ENCODE measurements at regions not wholly inside any gene's neighbourhood (a gene's known extent, or its start where the extent isn't known, plus 50 kb on each side); places are given as distances from the start of the nearest gene placed in this dataset.

DNA sequence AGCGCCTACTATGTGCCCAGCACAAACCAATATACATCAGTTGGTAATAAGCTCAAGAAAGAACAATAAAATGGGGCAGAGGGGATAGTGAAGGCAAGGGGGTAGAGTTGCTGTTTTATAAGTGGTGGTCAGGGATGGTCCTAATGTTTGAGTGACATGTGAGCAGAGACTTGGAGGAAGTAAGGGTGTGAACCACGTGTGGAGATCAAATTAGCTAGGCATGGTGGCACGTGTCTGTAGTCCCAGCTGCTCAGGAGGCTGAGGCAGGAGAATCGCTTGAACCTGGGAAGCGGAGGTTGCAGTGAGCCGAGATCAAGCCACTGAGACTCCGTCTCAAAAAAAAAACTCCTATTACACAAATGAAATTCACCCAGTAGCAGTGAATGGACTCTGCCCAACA lies 56.5 kb downstream of the IRX6 start:
- DNase-seq (ENCODE audit: low spot score), result no peak

DNA sequence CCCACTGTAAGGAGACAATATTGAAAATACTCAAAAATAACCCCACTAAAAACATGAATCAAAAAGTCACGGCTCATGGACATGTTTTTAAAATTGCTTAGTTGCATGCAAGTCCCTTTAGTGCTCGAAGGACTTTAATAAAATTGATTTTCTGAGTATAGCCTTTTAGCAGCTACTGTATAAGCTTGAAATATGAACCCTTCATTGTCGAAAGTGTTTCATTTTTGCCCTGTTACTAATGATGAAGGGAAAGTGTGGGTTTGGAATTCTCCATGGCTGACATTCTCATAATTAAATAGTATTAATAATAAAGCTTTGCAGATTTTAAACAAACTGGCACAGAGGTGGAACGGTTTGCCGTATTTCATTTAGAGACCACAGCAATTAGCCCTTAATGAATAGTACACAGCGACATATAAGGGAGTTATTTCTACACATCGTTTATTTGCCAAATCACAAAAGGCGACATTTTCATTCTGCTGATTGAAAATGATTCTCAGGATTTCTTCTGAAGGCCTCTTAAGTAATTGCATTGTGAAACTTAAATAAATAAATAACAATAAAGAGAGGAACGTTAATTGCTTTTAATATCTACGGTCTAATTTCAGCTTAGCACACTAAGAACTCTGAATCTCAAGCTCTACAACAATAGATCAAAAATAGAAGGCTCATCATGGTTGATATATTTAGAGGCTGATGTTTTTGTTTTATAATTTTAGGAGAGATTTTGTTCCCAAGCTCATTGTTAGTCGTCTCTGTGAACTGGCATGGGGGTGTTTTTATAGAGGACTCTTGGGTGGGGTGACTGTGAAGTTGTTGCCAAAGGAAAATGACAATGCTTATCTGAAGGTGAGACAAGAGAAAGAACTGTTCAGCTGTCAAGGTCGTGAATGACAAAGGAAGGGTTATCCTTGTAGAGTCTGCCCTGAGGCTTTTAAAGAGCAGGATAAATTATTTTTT lies 60.6 kb downstream of the IRX6 start:
- no peak for DNase-seq (ENCODE audit: low spot score)

DNA sequence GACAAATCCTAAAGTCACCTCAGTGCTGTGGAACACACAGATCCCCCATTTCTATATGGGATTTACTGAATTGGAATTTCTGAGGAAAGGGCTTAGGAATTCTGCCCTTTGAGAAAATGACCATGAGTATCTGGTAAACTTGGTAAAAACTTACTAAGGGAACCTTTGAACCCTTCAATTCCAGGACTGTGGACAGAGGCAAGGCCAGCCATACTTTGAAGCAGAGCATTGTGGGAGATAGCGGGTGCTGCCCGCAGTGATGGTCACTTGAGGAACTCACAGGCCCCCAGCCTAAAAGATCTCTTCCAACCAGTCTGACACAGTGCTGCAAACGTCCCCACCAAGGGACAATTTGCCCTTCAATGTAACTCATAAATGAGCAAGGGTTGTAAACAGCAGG lies 61.4 kb downstream of the IRX6 start:
- DNase-seq (ENCODE audit: low spot score), result no peak

DNA sequence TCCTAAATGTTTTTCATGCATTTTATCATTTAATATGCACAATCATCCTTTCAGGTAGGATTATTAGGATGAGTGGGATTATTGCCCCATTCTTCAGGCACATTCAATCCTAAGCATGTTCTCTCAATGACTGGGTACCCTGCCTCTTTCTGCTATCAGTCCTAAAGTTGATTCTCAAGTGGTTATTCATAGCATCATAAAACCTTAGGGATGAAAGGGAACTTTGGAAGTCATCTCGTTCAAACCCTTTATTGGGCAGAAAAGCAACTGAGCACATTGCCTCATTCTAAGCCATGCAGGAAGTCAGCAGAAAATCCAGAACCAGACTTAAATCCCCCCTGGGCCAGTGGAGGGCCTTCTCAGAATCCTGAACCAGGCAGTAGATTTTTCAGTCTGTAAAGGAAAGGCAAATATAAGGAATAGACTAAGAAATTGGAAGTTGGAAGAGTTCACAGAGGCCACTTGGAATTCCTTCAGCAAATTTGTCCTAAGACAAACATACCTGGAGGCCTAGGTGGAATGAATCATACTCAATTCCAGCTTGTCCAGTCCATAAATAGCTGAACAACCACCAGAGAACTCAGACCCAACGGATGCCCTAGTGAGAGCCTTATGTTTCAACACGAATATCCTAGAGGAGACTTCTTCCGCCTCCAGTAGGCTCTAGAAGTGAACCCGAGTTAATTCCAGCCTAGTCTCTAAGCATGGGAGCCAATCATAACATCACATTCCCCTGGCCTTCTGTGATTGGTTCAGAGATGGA lies 62.7 kb downstream of the IRX6 start:
- DNase-seq (ENCODE audit: low spot score), result no peak

DNA sequence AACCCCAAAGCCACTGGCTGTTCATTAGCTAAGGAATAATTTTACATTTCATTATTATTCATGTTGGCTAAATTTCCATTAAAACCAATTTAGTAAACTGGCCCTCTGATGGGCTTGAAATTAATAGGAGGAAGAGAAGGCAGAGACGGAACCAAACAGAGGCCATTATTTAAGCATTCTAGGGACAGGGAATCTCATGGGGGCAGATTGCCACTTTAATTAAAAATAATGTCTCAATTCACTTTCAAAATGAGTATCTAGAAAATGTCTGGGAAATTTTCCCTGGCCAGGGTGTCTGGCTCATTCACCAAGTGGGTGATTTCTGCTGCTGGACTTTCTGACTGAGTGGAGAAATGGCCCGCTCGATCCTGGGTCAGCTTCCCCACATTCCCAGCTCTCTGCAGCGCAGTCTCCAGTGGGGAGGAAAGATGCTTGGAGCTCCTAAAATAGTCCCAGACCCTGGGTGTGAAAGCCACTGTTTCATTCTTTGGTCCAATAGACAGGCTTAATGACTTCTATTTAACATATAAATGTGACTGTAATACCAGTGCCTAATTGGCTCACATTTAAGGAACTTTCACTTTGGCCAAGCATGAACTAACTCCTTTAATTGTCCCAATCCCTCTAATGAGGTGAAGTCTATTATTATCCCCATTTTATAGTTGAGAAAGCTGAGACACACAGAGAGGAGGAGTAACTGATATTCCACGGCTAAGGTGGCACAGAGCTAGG lies 64.3 kb downstream of the IRX6 start:
- DNase-seq (ENCODE audit: low spot score), result no peak

DNA sequence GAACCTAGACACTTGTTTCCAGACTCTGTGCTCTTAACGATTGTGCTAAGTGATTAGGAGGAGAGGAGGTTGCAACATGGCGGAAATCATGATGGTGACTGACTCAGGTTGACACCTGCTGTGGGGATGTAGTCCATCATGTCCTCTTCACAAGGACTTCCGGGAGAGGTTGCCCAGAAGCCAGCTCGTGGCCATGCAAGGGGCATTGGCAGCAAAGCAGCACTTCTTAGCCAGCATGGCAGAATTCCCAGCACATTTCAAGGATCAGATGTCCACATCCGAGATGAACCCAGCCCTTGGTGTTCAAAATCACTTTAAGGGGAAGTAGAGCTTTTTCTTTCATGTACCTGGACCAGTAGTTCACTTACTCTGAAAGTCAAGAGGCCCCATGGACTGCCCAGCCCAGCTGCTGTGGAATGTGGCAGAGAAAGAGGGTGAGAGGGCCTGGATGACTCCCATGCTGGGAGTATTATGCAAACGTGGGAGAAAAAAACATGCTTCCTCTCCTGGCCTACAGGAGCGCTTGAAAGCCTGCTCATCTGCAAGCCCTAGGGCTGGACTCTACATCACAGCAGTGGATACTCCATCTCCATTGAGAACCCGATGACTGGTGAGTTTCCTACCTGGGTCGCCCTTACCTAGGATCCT lies 65.5 kb downstream of the IRX6 start:
- peak; percentile 89 for DNase-seq (ENCODE audit: low spot score)

DNA sequence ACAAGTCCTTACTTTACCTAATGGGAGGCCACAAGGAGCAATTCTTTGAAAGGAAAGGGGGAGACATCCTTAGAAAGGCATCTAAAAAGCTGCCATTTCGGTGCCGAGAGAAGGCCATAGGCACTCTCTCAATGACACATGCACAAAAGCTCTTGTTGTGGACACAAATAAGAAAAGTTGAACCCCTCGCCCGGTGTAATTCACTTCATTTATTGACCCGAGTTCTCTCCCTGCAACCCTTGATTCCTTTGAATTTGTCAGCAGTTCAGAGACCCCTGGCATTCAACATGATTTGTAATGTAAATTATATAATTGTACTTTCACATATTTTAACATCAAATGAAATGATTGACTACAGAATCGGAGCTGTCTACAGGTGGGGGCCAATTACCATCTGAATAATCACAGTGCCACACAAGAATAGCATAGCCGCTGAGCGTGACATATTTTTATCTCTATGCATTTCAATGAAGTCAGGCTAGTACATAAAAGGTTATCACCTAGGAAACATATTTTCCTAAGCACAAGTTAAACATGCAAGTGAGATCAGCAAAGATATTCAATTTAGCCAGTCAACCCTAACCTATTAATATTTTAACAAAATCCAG lies 66.7 kb downstream of the IRX6 start:
- DNase-seq (ENCODE audit: low spot score), result no peak

DNA sequence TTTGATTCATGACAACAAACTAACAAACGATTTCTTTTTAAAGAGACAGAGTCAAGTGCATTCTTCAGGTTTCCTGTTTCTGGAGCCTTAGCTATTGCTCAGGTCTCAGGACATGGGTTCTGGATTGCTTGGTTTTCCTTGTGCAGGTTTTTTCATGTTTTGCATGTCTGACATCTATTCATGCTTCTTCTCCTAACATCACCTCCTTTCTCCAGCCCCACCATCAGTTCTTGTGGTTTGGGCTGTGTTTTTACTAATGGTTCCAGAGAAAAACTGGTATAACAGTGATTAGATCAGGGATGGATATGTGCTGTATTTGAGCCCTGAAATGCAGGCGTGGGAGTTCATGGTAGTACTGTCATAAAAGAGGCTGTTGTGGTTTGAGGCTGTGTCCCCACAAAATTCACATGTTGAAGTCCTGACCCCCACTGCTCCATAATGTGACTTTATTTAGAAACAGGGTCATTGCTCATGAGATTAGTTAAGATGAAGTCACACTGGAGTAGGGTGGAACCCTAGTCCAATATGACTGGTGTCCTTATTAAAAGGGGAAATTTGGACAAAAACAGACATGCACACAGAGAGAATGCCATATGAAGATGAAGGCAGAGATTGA lies 67.9 kb downstream of the IRX6 start:
- no peak for DNase-seq (ENCODE audit: low spot score)

DNA sequence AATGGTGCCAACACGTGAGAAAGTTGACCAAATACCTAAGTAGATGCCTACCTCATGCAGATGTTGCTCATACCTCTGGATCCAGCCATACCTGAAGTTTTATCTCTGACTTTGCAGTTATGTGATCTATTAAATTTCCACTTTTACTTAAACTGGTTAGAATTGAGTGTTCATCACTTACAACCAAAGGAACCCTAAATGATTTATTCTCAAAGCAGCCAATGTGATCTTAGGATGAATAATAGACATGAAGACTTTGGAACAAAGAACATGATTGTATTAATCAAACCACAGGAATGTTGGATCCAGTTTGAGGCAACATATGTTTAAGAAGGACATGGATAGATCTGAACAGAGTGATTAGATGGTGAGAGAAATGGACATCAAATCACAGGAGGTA lies 68.7 kb downstream of the IRX6 start:
- DNase-seq (ENCODE audit: low spot score), result no peak

DNA sequence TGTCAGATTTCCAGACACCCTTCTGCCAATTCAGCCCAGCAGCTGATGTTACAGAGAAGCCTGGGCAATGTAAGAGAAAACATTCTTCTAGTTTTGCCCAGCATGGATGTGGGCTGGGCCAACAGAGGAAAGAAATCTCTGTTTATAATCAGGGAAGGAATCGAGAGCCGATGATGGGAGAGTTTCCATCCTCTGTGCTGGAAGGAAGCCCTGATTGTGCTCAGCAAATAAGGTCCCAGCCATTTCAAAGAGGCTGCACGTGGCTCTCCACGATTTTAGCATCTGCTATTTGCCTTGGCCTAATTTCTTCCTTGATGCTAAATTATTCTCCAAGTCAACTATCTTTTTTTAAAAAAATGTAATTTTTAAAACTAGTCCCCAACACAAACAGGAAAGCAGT lies 70.0 kb downstream of the IRX6 start:
- peak; percentile 75 for DNase-seq (ENCODE audit: low spot score)

DNA sequence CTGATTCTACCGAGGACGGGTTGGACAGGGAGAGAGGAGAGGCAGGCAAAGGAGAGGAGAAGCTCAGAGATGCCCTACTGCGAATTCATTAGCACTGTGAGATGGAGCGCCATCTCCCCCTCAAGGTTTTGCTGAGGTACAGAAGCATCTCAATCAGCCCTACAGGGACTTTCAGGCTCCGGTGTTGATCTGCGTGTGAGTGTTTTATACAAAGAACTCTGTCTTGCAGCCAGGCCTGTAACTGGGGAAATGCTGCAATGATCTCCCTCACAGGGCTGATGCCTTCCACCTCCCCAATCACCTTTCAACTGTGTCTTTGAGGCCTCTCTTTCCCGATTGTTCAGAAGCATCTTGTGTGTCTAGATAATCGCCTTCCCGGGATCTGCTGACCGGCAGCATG lies 74.8 kb downstream of the IRX6 start:
- DNase-seq (ENCODE audit: low spot score), result no peak

DNA sequence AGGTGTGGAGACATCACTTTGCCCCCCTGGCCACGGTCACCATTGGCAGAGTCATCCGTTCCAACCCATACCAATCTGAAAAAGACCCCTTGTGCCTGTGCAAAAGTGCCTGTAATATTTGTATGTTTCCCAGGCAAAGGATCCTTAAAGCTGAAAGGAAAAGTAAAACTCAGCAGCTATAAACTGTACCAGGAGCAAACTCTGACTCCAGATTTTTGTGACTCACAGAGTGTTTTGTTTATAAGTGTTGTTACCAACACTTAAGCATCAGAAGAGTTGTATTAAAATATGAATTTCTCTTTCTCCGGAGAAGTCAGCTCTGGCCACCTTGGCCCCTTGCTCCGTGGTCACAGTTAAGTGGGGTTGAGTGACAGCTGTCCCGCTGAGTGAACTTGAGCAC lies 75.9 kb downstream of the IRX6 start:
- no peak for DNase-seq (ENCODE audit: low spot score)

DNA sequence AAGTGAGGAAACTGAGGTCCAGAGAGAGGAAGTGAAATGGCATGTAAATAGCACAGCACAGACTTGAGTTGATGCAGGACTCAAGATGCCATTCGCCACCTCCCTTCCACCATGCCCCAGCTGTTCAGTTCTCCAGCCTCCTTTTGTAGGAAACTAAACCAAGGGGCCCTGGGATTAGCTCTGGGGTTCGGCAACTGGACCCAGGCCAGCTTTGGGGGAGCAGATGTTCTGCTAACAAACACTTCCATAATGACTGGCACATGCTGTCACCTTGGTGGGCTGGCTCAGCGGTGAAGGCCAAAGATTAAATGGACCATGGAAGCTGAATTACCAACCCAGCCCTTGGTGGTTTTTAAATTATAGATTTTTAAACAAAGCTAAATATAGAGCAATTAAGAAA lies 77.0 kb downstream of the IRX6 start:
- DNase-seq (ENCODE audit: low spot score), result no peak

DNA sequence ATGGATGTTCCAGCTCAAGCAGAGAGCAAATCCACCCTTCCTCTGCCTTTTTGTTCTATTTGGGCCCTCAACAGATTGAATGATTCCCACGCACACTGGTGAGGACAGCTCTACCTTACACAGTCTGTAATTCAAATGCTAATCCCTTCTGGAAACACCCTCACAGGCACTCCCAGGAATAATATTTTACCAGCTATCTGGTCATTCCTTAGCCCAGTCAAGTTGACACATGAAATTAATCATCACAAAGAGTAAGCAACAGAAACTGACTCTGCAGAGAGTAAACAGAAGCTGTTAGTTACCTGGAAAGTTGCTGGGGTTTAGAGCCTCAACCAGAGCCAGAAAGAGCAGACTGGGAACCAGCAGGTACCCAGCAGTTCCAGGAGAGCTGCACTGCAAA lies 75.5 kb upstream of the MMP2 start:
- no peak for DNase-seq (ENCODE audit: low spot score)

DNA sequence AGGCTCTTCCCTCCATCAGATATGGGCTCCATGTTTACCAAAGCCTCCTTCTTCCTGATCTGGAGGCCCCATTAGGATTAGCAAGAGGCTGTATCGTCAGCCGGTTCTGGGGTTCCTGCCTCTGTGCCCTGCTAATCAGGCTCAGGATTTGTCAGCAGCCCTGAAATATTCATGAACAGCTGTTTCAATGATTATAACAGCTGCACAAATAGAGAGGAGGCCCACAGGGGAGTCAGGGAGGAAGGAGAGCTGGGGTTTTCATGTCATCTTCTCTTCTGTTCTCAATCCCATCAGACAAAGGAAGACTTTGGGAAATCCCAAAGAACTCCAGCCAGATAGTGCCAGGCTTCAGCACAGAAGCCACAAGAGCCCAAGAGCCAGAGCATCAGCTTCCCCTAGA lies 72.3 kb upstream of the MMP2 start:
- DNase-seq (ENCODE audit: low spot score), result no peak

DNA sequence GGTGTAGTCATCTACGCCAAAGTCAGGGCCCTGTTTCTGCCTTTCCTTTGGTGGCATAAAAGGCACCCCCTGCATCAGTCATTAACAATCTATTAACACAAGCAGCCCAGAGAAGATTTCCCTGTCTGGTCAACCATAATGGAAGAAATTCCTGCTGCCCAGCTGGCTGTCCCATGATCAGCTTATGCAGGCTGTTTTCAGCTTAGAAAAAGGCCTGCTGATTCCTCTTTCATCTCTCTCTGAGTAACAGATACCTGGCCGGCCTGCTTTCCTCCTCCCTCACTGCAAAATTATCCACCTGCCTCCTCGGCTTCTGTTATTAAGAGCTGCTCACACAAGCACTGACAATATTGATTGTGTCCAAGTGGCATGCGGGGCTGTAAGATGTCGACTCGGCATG lies 70.3 kb upstream of the MMP2 start:
- no peak for DNase-seq (ENCODE audit: low spot score)

DNA sequence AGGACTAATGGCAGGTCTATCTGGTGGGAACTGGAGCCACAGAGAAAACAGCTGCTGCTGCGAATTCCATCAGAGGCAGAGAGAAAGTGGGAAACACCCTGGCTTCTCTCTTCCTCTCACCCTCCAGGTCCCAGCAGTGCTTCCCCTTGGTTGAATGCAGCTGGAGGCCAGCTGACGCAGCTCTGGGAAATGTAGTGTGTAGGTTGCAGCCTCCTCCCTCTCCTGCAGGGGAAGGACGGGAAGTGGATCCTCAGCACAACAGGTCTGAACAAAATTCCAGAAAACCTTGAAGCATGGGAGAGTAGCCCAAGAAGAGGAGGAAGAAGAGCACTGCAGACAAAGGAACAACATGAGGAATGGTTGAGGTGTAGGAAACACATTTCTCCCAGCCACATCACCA lies 67.8 kb upstream of the MMP2 start:
- DNase-seq (ENCODE audit: low spot score), result no peak

DNA sequence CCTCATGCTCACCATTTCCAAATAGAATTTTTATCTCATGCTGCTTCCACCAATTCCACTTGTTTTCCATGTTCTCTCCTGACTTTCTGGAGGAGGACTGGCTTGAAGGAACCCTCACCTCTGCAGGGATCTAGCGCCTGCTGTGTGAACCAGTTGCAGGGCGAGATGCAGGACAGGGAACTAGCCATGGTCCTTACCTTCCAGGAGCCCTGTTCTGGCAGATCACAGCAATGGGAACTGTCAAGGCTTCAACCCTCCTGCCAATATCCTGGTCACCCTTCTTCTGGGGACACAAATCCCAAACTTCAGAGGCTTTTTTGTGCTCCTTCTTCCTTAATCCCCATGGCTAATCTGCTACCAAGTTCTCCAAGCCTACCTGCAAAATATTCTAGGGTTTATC lies 60.4 kb upstream of the MMP2 start:
- DNase-seq (ENCODE audit: low spot score), result no peak

DNA sequence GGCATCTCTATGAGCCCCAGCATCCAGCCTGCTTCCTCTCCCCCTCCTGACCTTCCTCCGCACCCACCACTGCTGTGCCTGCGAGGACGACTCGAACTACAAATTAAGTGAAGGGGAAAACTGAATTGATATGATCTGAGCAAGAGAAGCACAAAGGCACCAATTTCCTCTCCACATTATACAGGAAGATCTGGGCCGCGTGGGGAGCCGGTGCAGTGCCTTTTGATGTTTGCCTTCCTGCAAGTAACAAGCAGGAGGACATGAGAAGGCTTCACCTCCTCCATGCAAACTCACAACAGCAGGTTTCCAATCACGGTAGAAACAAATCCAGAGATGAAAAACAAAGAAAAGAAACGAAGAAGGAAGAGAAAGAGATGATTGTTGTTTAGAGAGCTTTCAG lies 57.8 kb upstream of the MMP2 start:
- no peak for DNase-seq (ENCODE audit: low spot score)

DNA sequence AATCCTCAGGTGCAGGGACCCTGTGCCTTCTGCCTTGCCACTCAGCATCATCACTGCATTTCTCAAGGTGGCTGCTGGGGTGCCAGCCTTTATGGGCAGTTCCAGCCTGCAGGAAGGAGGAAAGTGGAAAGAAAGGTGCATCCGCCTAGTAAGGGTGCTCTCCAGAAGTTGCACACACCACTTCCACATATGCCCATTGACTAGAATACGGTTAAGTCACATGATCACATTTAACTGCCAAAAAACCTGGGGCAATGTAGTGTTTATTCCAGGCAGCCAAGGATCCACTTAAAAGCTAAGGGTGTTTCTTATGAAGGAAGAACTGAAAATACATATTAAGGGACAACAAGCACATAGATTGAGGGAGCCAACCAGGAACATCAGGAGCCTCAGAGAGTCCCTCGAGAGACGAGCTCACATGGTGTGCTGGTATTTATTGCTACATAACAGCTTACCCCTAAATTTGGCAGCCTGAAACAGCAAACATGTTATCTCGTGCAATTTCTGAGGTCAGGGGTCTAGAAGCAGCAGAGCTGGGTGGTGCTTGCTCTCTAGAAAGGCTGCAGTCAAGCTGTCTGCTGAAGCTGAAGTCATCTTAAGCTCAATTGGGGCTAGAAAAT lies 52.0 kb upstream of the MMP2 start:
- no peak for DNase-seq (ENCODE audit: low spot score)

Measured in cerebellar cortex (tissue), 1 donor.